C4-2B (cell line): ENCODE measurements at regions not wholly inside any gene's neighbourhood (a gene's known extent, or its start where the extent isn't known, plus 50 kb on each side); places are given as distances from the start of the nearest gene placed in this dataset.

Source experiments
- H3K27ac ChIP-seq: fragments of 450-650 bp; 2 replicates; pipeline ENCODE4 v1.5.1; 2017
- CTCF ChIP-seq: fragments of 450-650 bp; conservative IDR thresholded peaks from 2 replicates; pipeline ENCODE4 v1.5.1; 2017; ENCODE audit warnings: mild to moderate bottlenecking
- ZFX ChIP-seq: fragments of 450-650 bp; IDR thresholded peaks from 2 replicates; pipeline ENCODE4 v1.6.1; 2017

- H3K27ac ChIP-seq = no peak overlapping the region
- TF ChIP-seq ZFX = no peak
- TF ChIP-seq CTCF = no peak
Observed at GRCh38 chr13:73695325-73695724, 438.9 kb downstream of the KLF12 start.

- no peak for TF ChIP-seq CTCF
- TF ChIP-seq ZFX = no peak
- no peak overlapping the region for H3K27ac ChIP-seq
Observed at GRCh38 chr13:73693215-73693614, 441.0 kb downstream of the KLF12 start.

GRCh38 chr13:73691891-73692290 is 442.3 kb downstream of the KLF12 start:
- no peak overlapping the region for H3K27ac ChIP-seq
- TF ChIP-seq CTCF (no peak), ZFX (no peak)

- TF ChIP-seq CTCF (no peak), ZFX (no peak)
- H3K27ac ChIP-seq = no peak overlapping the region
Observed at GRCh38 chr13:73687929-73688328, 446.3 kb downstream of the KLF12 start.

GRCh38 chr13:73687087-73687486 is 447.1 kb downstream of the KLF12 start:
- H3K27ac ChIP-seq = no peak overlapping the region
- TF ChIP-seq CTCF (no peak), ZFX (no peak)

GRCh38 chr13:73684750-73685149 is 449.5 kb downstream of the KLF12 start:
- TF ChIP-seq CTCF = no peak
- no peak for TF ChIP-seq ZFX

GRCh38 chr13:73684286-73684685 is 449.9 kb downstream of the KLF12 start:
- H3K27ac ChIP-seq = no peak overlapping the region; the same call in 1 of the 2 replicates
- TF ChIP-seq ZFX (no peak), CTCF (no peak)

More at GRCh38 chr13:73684750-73685149, 449.5 kb downstream of the KLF12 start:
- peak overlapping the region; percentile 33; the same call in 1 of the 2 replicates for H3K27ac ChIP-seq
